ENCODE measurements at regions not wholly inside any gene's neighbourhood (a gene's known extent, or its start where the extent isn't known, plus 50 kb on each side); places are given as distances from the start of the nearest gene placed in this dataset.

DNA sequence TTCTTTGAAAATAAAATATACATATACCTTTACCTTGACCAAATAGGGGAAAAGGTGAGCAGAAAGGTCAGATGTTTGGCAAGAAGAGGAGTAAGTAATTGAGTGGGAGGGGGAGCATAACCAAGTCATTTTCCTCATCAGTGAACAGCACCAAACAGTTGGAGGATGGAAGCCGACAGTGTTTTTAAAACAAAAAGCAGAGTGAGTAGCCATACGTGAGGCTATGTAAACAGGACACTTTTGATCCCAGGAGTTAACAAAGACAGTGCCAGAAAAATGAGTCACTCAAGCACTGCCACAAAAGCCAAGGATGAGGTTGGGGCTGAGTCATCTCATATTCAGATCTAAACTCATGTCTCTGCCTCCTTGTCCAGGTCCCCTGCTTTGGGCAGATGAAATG, 734.7 kb downstream of the KCNA4 start:
- H3K79me2 ChIP-seq (ENCODE audit: insufficient read depth, low read length): no peaks in the 10 kb centered on the region
- H4K20me1 ChIP-seq (ENCODE audit: low read depth, low read length): no peaks in the 10 kb centered on the region
- H3K27ac ChIP-seq (ENCODE audit: low read depth, low read length): no peak overlapping the region
- no peaks in the 10 kb centered on the region for H3K9me2 ChIP-seq (replicated peaks; ENCODE audit: insufficient read depth, low read length)
- no peak overlapping the region for H3K4me2 ChIP-seq (ENCODE audit: low read depth, low read length, poor library complexity, severe bottlenecking)
- no peaks in the 10 kb centered on the region for H3K27me3 ChIP-seq (ENCODE audit: low read length)
- no peak for TF ChIP-seq EZH2phosphoT487 (conservative IDR thresholded peaks at IDR 0.05; ENCODE audit: low read length)
- TF ChIP-seq, protein P1, sequence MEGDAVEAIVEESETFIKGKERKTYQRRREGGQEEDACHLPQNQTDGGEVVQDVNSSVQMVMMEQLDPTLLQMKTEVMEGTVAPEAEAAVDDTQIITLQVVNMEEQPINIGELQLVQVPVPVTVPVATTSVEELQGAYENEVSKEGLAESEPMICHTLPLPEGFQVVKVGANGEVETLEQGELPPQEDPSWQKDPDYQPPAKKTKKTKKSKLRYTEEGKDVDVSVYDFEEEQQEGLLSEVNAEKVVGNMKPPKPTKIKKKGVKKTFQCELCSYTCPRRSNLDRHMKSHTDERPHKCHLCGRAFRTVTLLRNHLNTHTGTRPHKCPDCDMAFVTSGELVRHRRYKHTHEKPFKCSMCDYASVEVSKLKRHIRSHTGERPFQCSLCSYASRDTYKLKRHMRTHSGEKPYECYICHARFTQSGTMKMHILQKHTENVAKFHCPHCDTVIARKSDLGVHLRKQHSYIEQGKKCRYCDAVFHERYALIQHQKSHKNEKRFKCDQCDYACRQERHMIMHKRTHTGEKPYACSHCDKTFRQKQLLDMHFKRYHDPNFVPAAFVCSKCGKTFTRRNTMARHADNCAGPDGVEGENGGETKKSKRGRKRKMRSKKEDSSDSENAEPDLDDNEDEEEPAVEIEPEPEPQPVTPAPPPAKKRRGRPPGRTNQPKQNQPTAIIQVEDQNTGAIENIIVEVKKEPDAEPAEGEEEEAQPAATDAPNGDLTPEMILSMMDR (IDR thresholded peaks at IDR 0.05; ENCODE audit: insufficient read depth, low read length, poor library complexity, severe bottlenecking): no peak
- no peaks in the 10 kb centered on the region for H3F3A ChIP-seq (ENCODE audit: insufficient read depth)
- no peak overlapping the region for H3K9ac ChIP-seq (ENCODE audit: low read length)
- no peaks in the 10 kb centered on the region for H3K36me3 ChIP-seq (ENCODE audit: low read length)
- H2AFZ ChIP-seq (ENCODE audit: low read depth, low read length, severe bottlenecking): no peak overlapping the region
- H3K9me3 ChIP-seq (ENCODE audit: insufficient read depth, low read length): no peaks in the 10 kb centered on the region
- H3K4me3 ChIP-seq (ENCODE audit: insufficient read depth, low read length, poor library complexity, severe bottlenecking): no peak overlapping the region

DNA sequence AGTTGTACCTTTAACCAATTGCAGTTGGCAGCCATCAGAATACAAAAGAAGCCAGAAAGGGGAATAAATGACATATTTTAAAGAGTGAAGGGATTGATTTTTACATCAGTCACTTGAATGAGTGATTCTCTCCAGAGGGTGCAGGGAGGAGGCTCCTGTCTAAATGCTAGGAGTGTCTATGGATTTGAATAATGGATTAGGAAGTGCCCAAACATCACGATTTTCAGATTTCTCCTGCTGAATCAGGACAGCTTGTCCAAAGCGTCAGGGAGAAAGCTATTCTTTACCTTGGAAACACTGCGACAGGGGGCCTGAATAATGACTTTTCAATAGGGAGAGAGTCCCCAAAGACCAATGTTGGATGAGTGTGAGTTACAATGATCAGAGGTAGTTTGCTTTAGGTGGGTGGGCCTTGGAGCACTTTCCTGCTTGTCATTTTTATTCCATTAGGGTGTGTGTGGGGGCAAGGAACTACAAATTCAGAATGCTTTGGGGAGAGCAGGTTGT, 735.5 kb downstream of the KCNA4 start:
- Histone ChIP-seq H3K9me3 (ENCODE audit: insufficient read depth, low read length) (no peaks in the 10 kb centered on the region), H4K20me1 (ENCODE audit: low read depth, low read length) (no peaks in the 10 kb centered on the region), H3K4me3 (ENCODE audit: insufficient read depth, low read length, poor library complexity, severe bottlenecking) (no peak overlapping the region), H3K9ac (ENCODE audit: low read length) (no peak overlapping the region), H3K4me2 (ENCODE audit: low read depth, low read length, poor library complexity, severe bottlenecking) (no peak overlapping the region), H3K36me3 (ENCODE audit: low read length) (no peaks in the 10 kb centered on the region), H3K27ac (ENCODE audit: low read depth, low read length) (no peak overlapping the region), H3K79me2 (ENCODE audit: insufficient read depth, low read length) (no peaks in the 10 kb centered on the region), H3K9me2 (replicated peaks; ENCODE audit: insufficient read depth, low read length) (no peaks in the 10 kb centered on the region), H3K27me3 (ENCODE audit: low read length) (no peaks in the 10 kb centered on the region), H2AFZ (ENCODE audit: low read depth, low read length, severe bottlenecking) (no peak overlapping the region), H3F3A (ENCODE audit: insufficient read depth) (no peaks in the 10 kb centered on the region)
- TF ChIP-seq, protein P1 (IDR thresholded peaks at IDR 0.05; ENCODE audit: insufficient read depth, low read length, poor library complexity, severe bottlenecking): no peak
- TF ChIP-seq EZH2phosphoT487 (conservative IDR thresholded peaks at IDR 0.05; ENCODE audit: low read length): no peak

DNA sequence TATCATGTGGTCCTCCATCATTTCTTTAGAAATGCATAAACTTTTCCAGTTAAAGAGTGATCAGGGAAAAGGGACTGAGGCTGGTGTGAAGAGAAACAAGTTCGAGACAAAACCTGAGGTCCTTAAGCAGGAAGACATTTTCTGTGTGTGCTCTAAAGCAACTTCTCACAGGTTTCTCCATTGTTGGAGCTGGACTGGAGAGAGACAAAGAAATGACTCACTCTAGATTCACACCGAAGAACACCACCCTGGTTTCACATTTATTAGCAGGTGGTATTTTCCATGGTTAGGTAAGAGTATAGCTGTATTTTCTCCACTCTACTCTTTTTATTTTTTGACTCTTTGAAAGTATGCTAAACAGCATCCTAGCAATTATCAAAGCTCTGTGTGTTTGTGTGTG, 736.4 kb downstream of the KCNA4 start:
- Histone ChIP-seq H3K27me3 (ENCODE audit: low read length) (no peaks in the 10 kb centered on the region), H3K9me2 (replicated peaks; ENCODE audit: insufficient read depth, low read length) (no peaks in the 10 kb centered on the region), H3K79me2 (ENCODE audit: insufficient read depth, low read length) (no peaks in the 10 kb centered on the region), H4K20me1 (ENCODE audit: low read depth, low read length) (no peaks in the 10 kb centered on the region), H3K9ac (ENCODE audit: low read length) (no peak overlapping the region), H3K9me3 (ENCODE audit: insufficient read depth, low read length) (no peaks in the 10 kb centered on the region), H3K27ac (ENCODE audit: low read depth, low read length) (no peak overlapping the region), H3K36me3 (ENCODE audit: low read length) (no peaks in the 10 kb centered on the region), H3F3A (ENCODE audit: insufficient read depth) (no peaks in the 10 kb centered on the region), H3K4me3 (ENCODE audit: insufficient read depth, low read length, poor library complexity, severe bottlenecking) (no peak overlapping the region), H2AFZ (ENCODE audit: low read depth, low read length, severe bottlenecking) (no peak overlapping the region), H3K4me2 (ENCODE audit: low read depth, low read length, poor library complexity, severe bottlenecking) (no peak overlapping the region)
- TF ChIP-seq, protein P1 (IDR thresholded peaks at IDR 0.05; ENCODE audit: insufficient read depth, low read length, poor library complexity, severe bottlenecking): no peak
- no peak for TF ChIP-seq EZH2phosphoT487 (conservative IDR thresholded peaks at IDR 0.05; ENCODE audit: low read length)

Data from SU-DHL-6 (cell line).